ENCODE measurements at regions not wholly inside any gene's neighbourhood (a gene's known extent, or its start where the extent isn't known, plus 50 kb on each side); places are given as distances from the start of the nearest gene placed in this dataset.

DNA sequence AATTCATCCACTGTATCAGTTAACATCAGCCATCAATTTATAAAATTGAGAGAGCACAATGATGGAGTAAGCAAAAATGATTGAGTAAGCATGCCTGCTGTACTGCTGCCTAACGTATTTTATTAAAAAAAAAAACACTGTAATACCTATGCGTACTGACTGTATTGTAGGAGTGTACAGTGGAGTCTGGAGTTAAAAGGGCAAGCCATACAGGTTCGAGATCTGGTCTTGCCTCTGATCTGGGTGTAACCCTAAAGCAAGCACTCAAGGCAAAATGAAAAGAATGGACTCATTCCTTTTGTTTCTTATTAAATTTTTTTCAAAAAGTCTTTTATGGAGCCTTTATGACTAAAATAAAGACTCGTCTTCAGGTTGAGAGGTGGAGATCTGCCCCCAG lies 894.2 kb upstream of the INTU start:
- TF ChIP-seq EZH2 (IDR thresholded peaks at IDR 0.05; ENCODE audit: borderline replicate concordance, insufficient read depth, low read depth, low read length, poor library complexity, severe bottlenecking), result no peak
- TF ChIP-seq, protein P1, sequence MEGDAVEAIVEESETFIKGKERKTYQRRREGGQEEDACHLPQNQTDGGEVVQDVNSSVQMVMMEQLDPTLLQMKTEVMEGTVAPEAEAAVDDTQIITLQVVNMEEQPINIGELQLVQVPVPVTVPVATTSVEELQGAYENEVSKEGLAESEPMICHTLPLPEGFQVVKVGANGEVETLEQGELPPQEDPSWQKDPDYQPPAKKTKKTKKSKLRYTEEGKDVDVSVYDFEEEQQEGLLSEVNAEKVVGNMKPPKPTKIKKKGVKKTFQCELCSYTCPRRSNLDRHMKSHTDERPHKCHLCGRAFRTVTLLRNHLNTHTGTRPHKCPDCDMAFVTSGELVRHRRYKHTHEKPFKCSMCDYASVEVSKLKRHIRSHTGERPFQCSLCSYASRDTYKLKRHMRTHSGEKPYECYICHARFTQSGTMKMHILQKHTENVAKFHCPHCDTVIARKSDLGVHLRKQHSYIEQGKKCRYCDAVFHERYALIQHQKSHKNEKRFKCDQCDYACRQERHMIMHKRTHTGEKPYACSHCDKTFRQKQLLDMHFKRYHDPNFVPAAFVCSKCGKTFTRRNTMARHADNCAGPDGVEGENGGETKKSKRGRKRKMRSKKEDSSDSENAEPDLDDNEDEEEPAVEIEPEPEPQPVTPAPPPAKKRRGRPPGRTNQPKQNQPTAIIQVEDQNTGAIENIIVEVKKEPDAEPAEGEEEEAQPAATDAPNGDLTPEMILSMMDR (IDR thresholded peaks at IDR 0.05), result no peak

Measured in B cell (primary cell).